Uterus (tissue), 2 donors: ENCODE measurements at regions not wholly inside any gene's neighbourhood (a gene's known extent, or its start where the extent isn't known, plus 50 kb on each side); places are given as distances from the start of the nearest gene placed in this dataset.

Experiments
- POLR2A ChIP-seq, 2 donors: fragments of 450-650 bp; IDR thresholded peaks; one replicate each; pipeline ENCODE4 v1.6.1; 2016; ENCODE audit warnings: antibody characterized with exemption in 2 of 2, mild to moderate bottlenecking in 1 of 2, moderate library complexity in 1 of 2
- TF ChIP-seq, protein P1 (sequence below), 4 experiments: fragments of 200-600 bp in 2 of 4; fragments of 450-650 bp in 2 of 4; sonication (generic) in 2 of 4; IDR thresholded peaks; one replicate each; pipeline ENCODE4 v1.5.1; 2016 to 2019; ENCODE audit warnings: antibody characterized with exemption in 4 of 4, mild to moderate bottlenecking in 2 of 4, moderate library complexity in 1 of 4

DNA sequence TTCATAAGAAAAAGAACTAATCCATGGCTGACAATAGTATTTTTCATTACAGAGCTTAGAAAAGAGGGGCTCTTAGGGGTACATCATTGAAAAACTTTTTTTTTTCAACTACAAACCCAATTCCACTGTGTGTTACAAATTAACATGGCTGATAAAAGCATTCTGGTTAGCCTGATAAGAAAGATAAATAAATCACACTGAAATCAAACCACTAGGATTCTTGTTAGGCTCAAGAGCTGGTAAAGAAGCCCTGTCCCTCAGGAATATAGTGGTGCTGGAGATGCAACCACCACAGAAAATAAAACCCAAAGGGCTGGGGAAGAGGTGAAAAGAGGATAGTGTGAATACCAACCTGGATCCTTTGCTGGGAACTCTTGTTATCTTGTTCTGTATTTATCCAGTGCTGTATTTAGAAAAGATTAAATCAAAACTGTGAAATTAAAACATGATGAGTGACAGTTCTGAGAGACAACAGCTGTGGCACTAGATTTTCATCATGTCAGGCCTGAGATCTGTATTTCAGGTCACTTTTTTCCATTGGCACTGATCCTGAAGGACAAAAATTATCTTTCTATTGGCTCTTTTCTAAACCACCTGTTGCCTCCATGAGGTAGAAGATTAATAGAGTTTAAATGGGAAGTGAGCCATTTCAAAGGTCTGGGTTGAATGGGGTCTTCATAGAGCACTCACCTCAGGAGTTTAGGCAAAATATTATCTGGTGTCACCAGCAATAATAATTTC is 118.6 kb downstream of the ARRDC3 start:
- TF ChIP-seq, protein P1, sequence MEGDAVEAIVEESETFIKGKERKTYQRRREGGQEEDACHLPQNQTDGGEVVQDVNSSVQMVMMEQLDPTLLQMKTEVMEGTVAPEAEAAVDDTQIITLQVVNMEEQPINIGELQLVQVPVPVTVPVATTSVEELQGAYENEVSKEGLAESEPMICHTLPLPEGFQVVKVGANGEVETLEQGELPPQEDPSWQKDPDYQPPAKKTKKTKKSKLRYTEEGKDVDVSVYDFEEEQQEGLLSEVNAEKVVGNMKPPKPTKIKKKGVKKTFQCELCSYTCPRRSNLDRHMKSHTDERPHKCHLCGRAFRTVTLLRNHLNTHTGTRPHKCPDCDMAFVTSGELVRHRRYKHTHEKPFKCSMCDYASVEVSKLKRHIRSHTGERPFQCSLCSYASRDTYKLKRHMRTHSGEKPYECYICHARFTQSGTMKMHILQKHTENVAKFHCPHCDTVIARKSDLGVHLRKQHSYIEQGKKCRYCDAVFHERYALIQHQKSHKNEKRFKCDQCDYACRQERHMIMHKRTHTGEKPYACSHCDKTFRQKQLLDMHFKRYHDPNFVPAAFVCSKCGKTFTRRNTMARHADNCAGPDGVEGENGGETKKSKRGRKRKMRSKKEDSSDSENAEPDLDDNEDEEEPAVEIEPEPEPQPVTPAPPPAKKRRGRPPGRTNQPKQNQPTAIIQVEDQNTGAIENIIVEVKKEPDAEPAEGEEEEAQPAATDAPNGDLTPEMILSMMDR (IDR thresholded peaks at IDR 0.05) = no peak
- no peak for TF ChIP-seq POLR2A (IDR thresholded peaks at IDR 0.05)
